Motor neuron (in vitro differentiated cells): ENCODE measurements at regions not wholly inside any gene's neighbourhood (a gene's known extent, or its start where the extent isn't known, plus 50 kb on each side); places are given as distances from the start of the nearest gene placed in this dataset.

Experiments
- ATAC-seq, 8 experiments: fragments of 200-7000 bp; cut with Tn5 transposase; replicated peaks in 6 of 8; 2 replicates each; pipeline ENCODE4 v1.8.0; 2021; ENCODE audit warnings: mild to moderate bottlenecking in 8 of 8, moderate library complexity in 8 of 8
- H3K27ac ChIP-seq, 2 donors: fragments of 250-450 bp; sonication (Bioruptor Pico); 2 replicates each; pipeline ENCODE4 v1.9.0; 2021; ENCODE audit warnings: antibody characterized with exemption in 2 of 2, mild to moderate bottlenecking in 2 of 2, moderate library complexity in 1 of 2
- H3K4me1 ChIP-seq, 2 donors: fragments of 250-450 bp; sonication (Bioruptor Pico); replicated peaks in 1 of 2; 2 replicates each; pipeline ENCODE4 v1.6.1; 2021; ENCODE audit warnings: antibody characterized with exemption in 2 of 2, mild to moderate bottlenecking in 2 of 2, moderate library complexity in 1 of 2
- H3K4me3 ChIP-seq, 5 donors: fragments of 250-450 bp; sonication (Bioruptor Pico); 2 replicates each; pipeline ENCODE4 v1.9.0; 2021; ENCODE audit warnings: antibody characterized with exemption in 5 of 5, mild to moderate bottlenecking in 5 of 5, moderate library complexity in 4 of 5
- WGBS, 10 experiments: fragments of 450-650 bp; shearing (Covaris generic); methylation state at CpG; one replicate each; pipeline ENCODE4 v1.0.0; 2022; 5-methylcytosine and 5-hydroxymethylcytosine counted together
- in situ Hi-C, 9 experiments: fragments of 400-800 bp; cut with MboI; loops; one replicate each; pipeline ENCODE4 v1.15.0; 2021; ENCODE audit warnings: low sequenced_read_pairs in 9 of 9, low pct_unique_long_range_greater_than_20kb in 2 of 9; ENCODE audit not compliant: unreplicated experiment in 9 of 9

- Histone ChIP-seq H3K4me1 (no peaks in the 10 kb centered on the region), H3K27ac (no peak overlapping the region), H3K4me3 (no peak overlapping the region)
- ATAC-seq = no peak
- 42 to 100% (median 90%) methylated on average over 1 to 8 of the region's 8 CpGs; no CpG with 5 or more reads in 1 of the 10 experiments for WGBS, 10 experiments
- in situ Hi-C loops = no loop called here
Observed at GRCh38 chr4:138307319-138307718, 65.2 kb upstream of the SLC7A11 start.

GRCh38 chr4:138305050-138305449 is 62.9 kb upstream of the SLC7A11 start:
- WGBS, 10 experiments = 23 to 100% (median 92%) methylated on average over 1 of the region's 1 CpG; no CpG with 5 or more reads in 1 of the 10 experiments
- no peak for ATAC-seq
- Histone ChIP-seq H3K4me3 (no peak overlapping the region), H3K4me1 (no peaks in the 10 kb centered on the region), H3K27ac (no peak overlapping the region)
- in situ Hi-C loops = no loop called here

DNA sequence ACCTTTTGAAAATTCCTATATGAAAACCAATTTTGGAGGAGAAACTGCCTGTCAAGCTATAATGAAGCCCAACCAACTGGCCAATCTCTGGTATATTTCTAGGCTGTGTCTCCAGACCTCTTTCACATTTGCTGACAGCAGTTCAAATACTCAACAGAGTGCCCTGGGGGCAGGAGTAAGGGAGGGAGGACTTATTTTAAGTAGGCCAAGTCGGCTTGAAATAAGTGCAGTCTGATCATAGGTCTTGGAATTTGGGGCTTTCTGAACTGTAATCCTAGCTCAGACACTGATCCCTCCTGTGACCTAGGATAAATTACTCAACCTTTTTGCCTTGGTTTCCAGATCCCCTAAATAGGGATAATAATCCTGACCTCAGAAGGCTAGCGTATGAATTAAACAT is 59.4 kb upstream of the SLC7A11 start:
- H3K4me1 ChIP-seq = no peaks in the 10 kb centered on the region
- no peak overlapping the region for H3K27ac ChIP-seq
- no peak overlapping the region for H3K4me3 ChIP-seq
- in situ Hi-C loops = no loop called here
- peak in 1 of 8 experiments; percentile 62 for ATAC-seq
- WGBS, 10 experiments = 0 to 100% (median 72%) methylated on average over 1 to 2 of the region's 2 CpGs; no CpG with 5 or more reads in 2 of the 10 experiments

GRCh38 chr4:138300616-138301015 is 58.5 kb upstream of the SLC7A11 start:
- ATAC-seq = no peak
- Histone ChIP-seq H3K4me3 (no peak overlapping the region), H3K4me1 (no peaks in the 10 kb centered on the region), H3K27ac (no peak overlapping the region)
- in situ Hi-C loops = no loop called here

- no peaks in the 10 kb centered on the region for H3K4me1 ChIP-seq
- in situ Hi-C loops = no loop called here
- no peak overlapping the region for H3K4me3 ChIP-seq
- 14 to 100% (median 84%) methylated on average over 1 to 5 of the region's 5 CpGs; no CpG with 5 or more reads in 3 of the 10 experiments for WGBS, 10 experiments
- ATAC-seq = peak in 1 of 8 experiments; percentile 41
- no peak overlapping the region for H3K27ac ChIP-seq
Observed at GRCh38 chr4:138299881-138300280, 57.7 kb upstream of the SLC7A11 start.

DNA sequence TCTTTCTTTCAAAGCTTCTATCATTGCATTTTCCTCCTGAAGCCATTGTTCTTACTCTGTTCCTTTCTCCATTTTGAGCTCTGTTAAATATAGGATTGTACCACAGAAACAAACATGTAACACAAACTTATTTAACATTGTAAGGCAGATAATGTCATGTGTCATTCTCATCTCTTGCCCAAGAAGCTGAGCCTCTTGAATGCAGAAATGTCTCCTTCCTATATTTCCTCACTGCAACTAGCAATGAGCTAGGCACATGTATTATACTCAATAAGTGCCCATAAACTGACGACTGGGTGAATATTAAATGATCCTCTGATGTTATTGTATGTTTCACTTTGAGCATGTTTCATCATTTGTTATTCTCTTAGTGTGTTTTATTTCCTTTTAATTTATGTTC is 56.7 kb upstream of the SLC7A11 start:
- 0 to 100% (median 67%) methylated on average over 1 of the region's 1 CpG; no CpG with 5 or more reads in 1 of the 10 experiments for WGBS, 10 experiments
- no peak for ATAC-seq
- Histone ChIP-seq H3K4me1 (no peaks in the 10 kb centered on the region), H3K4me3 (no peak overlapping the region), H3K27ac (no peak overlapping the region)
- in situ Hi-C loops = no loop called here

DNA sequence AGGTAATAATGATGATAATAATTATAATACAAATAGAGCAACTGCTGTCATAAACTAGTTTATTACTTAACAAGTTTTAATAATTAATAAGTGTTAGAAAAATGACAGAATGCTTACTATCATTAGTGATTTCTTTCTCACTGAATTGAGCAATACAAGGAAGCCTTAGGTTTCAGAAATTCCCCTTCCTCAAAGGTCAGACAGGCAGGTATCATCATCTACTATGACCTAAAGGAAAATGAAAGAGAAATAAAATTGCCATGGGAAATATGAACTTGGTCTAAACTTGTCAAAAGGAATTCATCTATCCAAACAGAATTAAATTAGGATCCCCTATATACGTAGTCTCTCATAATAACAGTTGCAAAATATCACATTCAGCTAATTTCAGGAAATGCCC is 56.3 kb upstream of the SLC7A11 start:
- no peak for ATAC-seq
- in situ Hi-C loops = no loop called here
- Histone ChIP-seq H3K4me1 (no peaks in the 10 kb centered on the region), H3K4me3 (no peak overlapping the region), H3K27ac (no peak overlapping the region)
- 17 to 100% (median 100%) methylated on average over 1 of the region's 1 CpG; no CpG with 5 or more reads in 3 of the 10 experiments for WGBS, 10 experiments

GRCh38 chr4:138297743-138298405 is 55.7 kb upstream of the SLC7A11 start:
- no peaks in the 10 kb centered on the region for H3K4me1 ChIP-seq
- H3K4me3 ChIP-seq = no peak overlapping the region
- ATAC-seq = no peak
- 28 to 89% (median 51%) methylated on average over 2 to 3 of the region's 3 CpGs; no CpG with 5 or more reads in 1 of the 10 experiments for WGBS, 10 experiments
- no peak overlapping the region for H3K27ac ChIP-seq
- in situ Hi-C loops = no loop called here

GRCh38 chr4:138292321-138292720 is 50.2 kb upstream of the SLC7A11 start:
- in situ Hi-C loops = no loop called here
- Histone ChIP-seq H3K4me1 (no peaks in the 10 kb centered on the region), H3K27ac (no peak overlapping the region), H3K4me3 (no peak overlapping the region)
- ATAC-seq = no peak
- WGBS, 10 experiments = 58 to 100% (median 81%) methylated on average over 1 to 3 of the region's 3 CpGs; no CpG with 5 or more reads in 2 of the 10 experiments
